Kidney epithelial cell (primary cell): ENCODE measurements at regions not wholly inside any gene's neighbourhood (a gene's known extent, or its start where the extent isn't known, plus 50 kb on each side); places are given as distances from the start of the nearest gene placed in this dataset.

ENCODE experiments used
- DNase-seq: peaks from one replicate; pipeline ENCODE4 v3.0.0-alpha.2; 2010; ENCODE audit warnings: low read depth
- H3K27me3 ChIP-seq: 2 replicates; pipeline ENCODE4 v1.6.0; 2011; ENCODE audit warnings: low read length; ENCODE audit not compliant: control insufficient read depth, insufficient read depth
- H3K36me3 ChIP-seq: 2 replicates; pipeline ENCODE4 v1.5.1; 2011; ENCODE audit warnings: low read length; ENCODE audit not compliant: control insufficient read depth, insufficient read depth
- H3K4me3 ChIP-seq: 2 replicates; pipeline ENCODE4 v1.5.1; 2011; ENCODE audit warnings: low read depth, mild to moderate bottlenecking, control low read depth, low read length
- TF ChIP-seq, protein P1 (sequence below): IDR thresholded peaks from 2 replicates; pipeline ENCODE4 v1.5.1; 2011; ENCODE audit warnings: mild to moderate bottlenecking, moderate library complexity, low read length, control low read depth, inconsistent platforms; ENCODE audit not compliant: insufficient read depth, poor library complexity, severe bottlenecking

DNA sequence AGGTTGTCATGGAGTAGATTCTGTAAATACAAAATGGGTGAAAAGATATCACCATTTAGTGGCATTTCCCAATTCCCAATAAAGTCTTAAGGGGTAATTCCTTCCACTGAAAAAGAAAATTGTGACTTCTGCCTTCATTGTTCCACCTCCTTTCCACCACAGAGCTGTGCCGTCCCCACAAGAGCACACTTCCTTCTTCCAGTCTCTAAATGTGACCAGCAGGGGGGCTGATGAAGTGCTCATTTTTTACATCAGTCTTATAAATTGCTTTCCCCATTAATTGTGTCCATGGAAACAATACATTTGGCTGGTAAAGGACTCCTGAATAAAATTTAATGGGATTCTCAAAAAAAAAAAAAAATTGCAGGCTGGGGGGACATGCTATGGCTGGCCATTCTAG is 260.8 kb upstream of the PSMD7 start:
- no peak overlapping the region for H3K4me3 ChIP-seq
- DNase-seq: no peak
- H3K36me3 ChIP-seq: no peaks in the 10 kb centered on the region
- TF ChIP-seq, protein P1, sequence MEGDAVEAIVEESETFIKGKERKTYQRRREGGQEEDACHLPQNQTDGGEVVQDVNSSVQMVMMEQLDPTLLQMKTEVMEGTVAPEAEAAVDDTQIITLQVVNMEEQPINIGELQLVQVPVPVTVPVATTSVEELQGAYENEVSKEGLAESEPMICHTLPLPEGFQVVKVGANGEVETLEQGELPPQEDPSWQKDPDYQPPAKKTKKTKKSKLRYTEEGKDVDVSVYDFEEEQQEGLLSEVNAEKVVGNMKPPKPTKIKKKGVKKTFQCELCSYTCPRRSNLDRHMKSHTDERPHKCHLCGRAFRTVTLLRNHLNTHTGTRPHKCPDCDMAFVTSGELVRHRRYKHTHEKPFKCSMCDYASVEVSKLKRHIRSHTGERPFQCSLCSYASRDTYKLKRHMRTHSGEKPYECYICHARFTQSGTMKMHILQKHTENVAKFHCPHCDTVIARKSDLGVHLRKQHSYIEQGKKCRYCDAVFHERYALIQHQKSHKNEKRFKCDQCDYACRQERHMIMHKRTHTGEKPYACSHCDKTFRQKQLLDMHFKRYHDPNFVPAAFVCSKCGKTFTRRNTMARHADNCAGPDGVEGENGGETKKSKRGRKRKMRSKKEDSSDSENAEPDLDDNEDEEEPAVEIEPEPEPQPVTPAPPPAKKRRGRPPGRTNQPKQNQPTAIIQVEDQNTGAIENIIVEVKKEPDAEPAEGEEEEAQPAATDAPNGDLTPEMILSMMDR: peak; percentile 22
- H3K27me3 ChIP-seq: no peaks in the 10 kb centered on the region

DNA sequence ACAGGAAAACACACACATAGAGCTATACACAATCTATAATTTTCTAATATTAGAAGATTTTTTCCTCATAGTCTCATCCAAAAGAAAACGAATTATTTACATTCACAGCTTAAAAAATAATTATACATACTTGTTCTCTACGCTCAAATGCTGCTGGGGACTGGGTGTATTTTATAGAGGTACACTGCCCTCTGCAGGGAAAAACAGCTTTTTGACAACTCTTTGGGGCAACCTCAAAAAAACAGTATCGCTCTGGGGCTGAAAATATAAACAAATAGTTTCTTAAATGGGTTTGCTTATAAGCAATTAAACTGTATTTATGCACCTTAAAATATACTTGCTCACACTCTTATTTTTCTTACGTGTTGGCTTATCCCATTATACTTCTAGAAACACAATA is 261.8 kb upstream of the PSMD7 start:
- TF ChIP-seq, protein P1: peak; percentile 34
- no peaks in the 10 kb centered on the region for H3K36me3 ChIP-seq
- DNase-seq: no peak
- H3K4me3 ChIP-seq: no peak overlapping the region
- H3K27me3 ChIP-seq: no peaks in the 10 kb centered on the region

DNA sequence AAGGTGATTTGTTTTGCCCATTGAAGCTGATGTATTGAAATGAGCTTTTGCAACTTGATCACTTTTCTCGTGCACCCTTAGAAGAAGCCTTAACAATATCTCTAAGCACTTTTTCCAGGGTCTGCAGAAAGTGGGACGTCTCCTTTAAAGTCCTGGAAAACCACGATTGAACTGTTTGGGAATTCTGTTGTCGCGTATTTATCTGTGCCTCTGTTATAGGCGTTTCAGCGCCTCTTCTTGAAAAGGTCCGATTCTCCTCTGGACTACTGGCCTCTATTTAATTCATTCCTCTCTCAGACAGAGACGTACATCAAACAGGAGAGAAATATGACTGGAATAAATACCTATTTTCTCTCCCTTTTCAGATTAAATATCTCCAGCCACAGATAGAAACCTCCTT is 262.4 kb upstream of the PSMD7 start:
- no peak for DNase-seq
- Histone ChIP-seq H3K36me3 (no peaks in the 10 kb centered on the region), H3K27me3 (no peaks in the 10 kb centered on the region), H3K4me3 (no peak overlapping the region)
- TF ChIP-seq, protein P1: no peak

DNA sequence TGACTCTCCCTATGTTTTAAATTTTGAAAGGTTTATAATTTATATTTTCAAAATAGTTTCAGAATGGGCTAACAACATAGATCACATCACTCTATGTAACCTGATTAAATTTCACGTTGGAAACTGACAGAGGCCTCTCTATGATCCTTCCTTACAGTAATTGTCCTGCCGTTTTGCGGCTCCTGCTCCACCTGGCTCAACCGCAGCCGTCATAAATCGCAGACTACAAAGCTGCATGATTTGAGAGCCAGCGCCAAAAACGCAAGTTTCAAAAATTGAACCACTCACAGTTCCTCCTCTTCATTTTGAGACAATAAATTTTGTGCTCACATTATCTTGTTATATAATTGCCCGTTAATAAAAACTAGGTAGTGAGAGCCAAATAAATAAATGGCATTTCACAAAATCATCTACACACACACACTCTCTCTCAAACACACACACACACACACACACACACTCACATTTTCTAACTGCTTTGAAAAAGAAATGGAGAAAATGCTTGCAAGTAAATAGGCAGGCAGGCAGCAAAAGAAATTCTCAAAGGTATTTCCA is 263.1 kb upstream of the PSMD7 start:
- TF ChIP-seq, protein P1: no peak
- no peaks in the 10 kb centered on the region for H3K36me3 ChIP-seq
- no peaks in the 10 kb centered on the region for H3K27me3 ChIP-seq
- no peak for DNase-seq
- no peak overlapping the region for H3K4me3 ChIP-seq

DNA sequence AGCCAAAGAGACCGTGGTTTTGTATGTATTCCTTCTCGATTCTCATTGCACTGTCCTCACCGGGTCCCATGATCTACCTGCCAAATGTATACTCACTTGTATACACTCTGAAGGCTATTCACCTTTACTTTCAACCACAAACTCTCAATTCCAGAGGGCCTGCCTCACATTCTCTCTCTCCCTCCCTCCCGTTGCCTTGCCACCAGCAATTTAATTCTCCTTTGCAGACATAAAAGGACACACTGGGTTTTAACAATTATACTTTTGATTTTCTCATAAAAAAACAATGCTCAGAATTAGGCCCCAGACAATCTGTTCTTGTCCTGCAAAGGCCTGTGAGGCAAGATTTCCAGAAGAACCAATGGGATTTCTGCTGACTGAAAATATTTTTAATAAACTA is 265.1 kb upstream of the PSMD7 start:
- TF ChIP-seq, protein P1: no peak
- no peak for DNase-seq
- Histone ChIP-seq H3K36me3 (no peaks in the 10 kb centered on the region), H3K4me3 (no peak overlapping the region), H3K27me3 (no peaks in the 10 kb centered on the region)

DNA sequence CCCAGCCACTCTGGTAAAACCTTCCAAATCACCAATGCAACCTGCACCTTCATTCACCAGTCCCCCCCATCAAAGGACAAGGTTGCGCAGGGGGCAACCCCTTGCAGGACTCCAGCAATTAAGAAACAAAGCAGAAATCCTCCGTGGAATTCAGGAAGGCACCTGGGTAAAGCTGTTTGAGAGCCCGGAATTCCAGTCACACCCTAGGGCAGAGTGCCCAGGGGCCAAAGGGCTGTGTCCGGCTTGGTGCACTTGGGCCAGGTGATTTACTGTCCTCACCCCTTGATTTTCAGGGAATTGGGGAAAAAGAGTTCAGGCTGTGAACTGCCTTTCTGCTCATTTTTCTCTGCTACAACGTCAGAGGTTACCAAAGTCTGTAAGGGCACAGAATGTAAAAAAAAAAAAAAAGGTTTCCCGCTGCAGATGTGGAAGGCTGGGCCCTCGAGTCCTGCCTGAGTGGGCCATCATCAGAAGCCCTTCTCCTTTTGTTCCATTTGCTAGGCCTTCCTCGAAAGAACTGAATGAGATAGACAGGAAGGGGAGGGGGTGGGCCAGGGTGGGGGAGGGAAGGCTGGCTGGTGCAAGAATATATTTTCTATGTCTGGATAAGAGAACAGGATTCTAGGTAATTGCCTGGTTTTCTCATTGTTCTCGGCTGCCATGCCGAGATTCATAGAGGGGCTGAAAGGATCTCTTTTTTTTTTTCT is 266.5 kb upstream of the PSMD7 start:
- no peaks in the 10 kb centered on the region for H3K36me3 ChIP-seq
- no peak for DNase-seq
- TF ChIP-seq, protein P1: no peak
- no peaks in the 10 kb centered on the region for H3K27me3 ChIP-seq
- no peak overlapping the region for H3K4me3 ChIP-seq
